ENCODE measurements at regions not wholly inside any gene's neighbourhood (a gene's known extent, or its start where the extent isn't known, plus 50 kb on each side); places are given as distances from the start of the nearest gene placed in this dataset.
"Not testable (repeated sequence)": the region's sequence is repeated elsewhere in the genome, so short reads cannot be mapped to it uniquely, and the experiment has no call there.

GRCh38 chr1:215449147-215449546 is 118.0 kb upstream of the KCTD3 start:
- H3K27ac ChIP-seq (ENCODE audit: low read length), result not testable (repeated sequence)
- CTCF ChIA-PET, result interaction anchor here (0.6 kb wide), 1 partner anchor 18 kb away, joined by 5 read pairs; no protein-coding TSS in a partner anchor

GRCh38 chr1:215453440-215453839 is 113.7 kb upstream of the KCTD3 start:
- H3K4me1 ChIP-seq (ENCODE audit: insufficient read depth, low read length), result peaks cover 7% of the 10 kb centered on the region
- no peak overlapping the region for H3K27ac ChIP-seq (ENCODE audit: low read length)
- H4K20me1 ChIP-seq (ENCODE audit: low read length), result no peaks in the 10 kb centered on the region
- no TSS peak for BruUV-seq (replicated peaks)
- no peak overlapping the region for H3K4me3 ChIP-seq (ENCODE audit: low read length)
- DNase-seq, result no peak
- H3F3A ChIP-seq (ENCODE audit: low read length, unreplicated experiment), result no peaks in the 10 kb centered on the region
- TF ChIP-seq EZH2 (IDR thresholded peaks at IDR 0.05; ENCODE audit: low read length, unreplicated experiment), result no peak
- no peak for TF ChIP-seq EZH2phosphoT487 (IDR thresholded peaks at IDR 0.05; ENCODE audit: borderline replicate concordance, low read length)
- TF ChIP-seq CTCF (conservative IDR thresholded peaks at IDR 0.05; ENCODE audit: low read depth, low read length), result no peak
- H3K4me2 ChIP-seq (ENCODE audit: low read length), result no peak overlapping the region
- no peaks in the 10 kb centered on the region for H3K9me3 ChIP-seq (ENCODE audit: low read length)
- intact Hi-C loops (cut with micrococcal nuclease), result no loop called here
- H2AFZ ChIP-seq (ENCODE audit: low read length), result no peak overlapping the region
- ChIA-PET CTCF (no interaction called here), POLR2A (ENCODE audit: unreplicated experiment) (interaction anchor here (0.5 kb wide), 1 partner anchor 533 kb away, joined by 8 read pairs; no protein-coding TSS in a partner anchor)
- H3K9ac ChIP-seq (ENCODE audit: low read length), result no peak overlapping the region
- H3K27me3 ChIP-seq (ENCODE audit: low read length), result no peaks in the 10 kb centered on the region
- ATAC-seq, result no peak
- no peaks in the 10 kb centered on the region for H3K36me3 ChIP-seq (ENCODE audit: low read depth, low read length)
- no peaks in the 10 kb centered on the region for H3K9me2 ChIP-seq (replicated peaks; ENCODE audit: low read length)
- H3K79me2 ChIP-seq (ENCODE audit: low read length), result no peaks in the 10 kb centered on the region

More at GRCh38 chr1:215449147-215449546, 118.0 kb upstream of the KCTD3 start:
- intact Hi-C loops (cut with micrococcal nuclease), result loop anchor here (1.0 kb wide), 1 partner anchor 25 kb away; no protein-coding TSS in a partner anchor
- H3K36me3 ChIP-seq (ENCODE audit: low read depth, low read length); POLR2A ChIA-PET (ENCODE audit: unreplicated experiment); H3K9ac ChIP-seq (ENCODE audit: low read length); H3K27me3 ChIP-seq (ENCODE audit: low read length); H3K9me2 ChIP-seq (replicated peaks; ENCODE audit: low read length); H3K4me3 ChIP-seq (ENCODE audit: low read length); H3K4me1 ChIP-seq (ENCODE audit: insufficient read depth, low read length); H2AFZ ChIP-seq (ENCODE audit: low read length); H3K9me3 ChIP-seq (ENCODE audit: low read length); BruUV-seq (replicated peaks); H4K20me1 ChIP-seq (ENCODE audit: low read length); H3K4me2 ChIP-seq (ENCODE audit: low read length); H3K79me2 ChIP-seq (ENCODE audit: low read length); H3F3A ChIP-seq (ENCODE audit: low read length, unreplicated experiment): not testable (repeated sequence)
- DNase-seq (peak; percentile 88), ATAC-seq (peak; percentile 91)

- Histone ChIP-seq H3K9ac (ENCODE audit: low read length) (no peak overlapping the region), H3K4me2 (ENCODE audit: low read length) (no peak overlapping the region), H3K9me2 (replicated peaks; ENCODE audit: low read length) (no peaks in the 10 kb centered on the region), H3K27ac (ENCODE audit: low read length) (no peak overlapping the region), H3K36me3 (ENCODE audit: low read depth, low read length) (no peaks in the 10 kb centered on the region), H2AFZ (ENCODE audit: low read length) (no peak overlapping the region), H3K4me3 (ENCODE audit: low read length) (no peak overlapping the region), H3K9me3 (ENCODE audit: low read length) (no peaks in the 10 kb centered on the region), H3K27me3 (ENCODE audit: low read length) (no peaks in the 10 kb centered on the region), H3K79me2 (ENCODE audit: low read length) (no peaks in the 10 kb centered on the region), H4K20me1 (ENCODE audit: low read length) (no peaks in the 10 kb centered on the region), H3F3A (ENCODE audit: low read length, unreplicated experiment) (no peaks in the 10 kb centered on the region), H3K4me1 (ENCODE audit: insufficient read depth, low read length) (peaks cover 4% of the 10 kb centered on the region; the same call in 1 of the 2 replicates)
- ChIA-PET POLR2A (ENCODE audit: unreplicated experiment) (no interaction called here), CTCF (no interaction called here)
- DNase-seq (no peak), ATAC-seq (no peak)
- intact Hi-C loops (cut with micrococcal nuclease), result no loop called here
- no peak for TF ChIP-seq EZH2 (IDR thresholded peaks at IDR 0.05; ENCODE audit: low read length, unreplicated experiment)
- no peak for TF ChIP-seq CTCF (conservative IDR thresholded peaks at IDR 0.05; ENCODE audit: low read depth, low read length)
- no peak for TF ChIP-seq EZH2phosphoT487 (IDR thresholded peaks at IDR 0.05; ENCODE audit: borderline replicate concordance, low read length)
- no TSS peak for BruUV-seq (replicated peaks)
These were observed 109.9 kb upstream of the KCTD3 start for GRCh38 chr1:215457213-215457612.

Data from PC-3 (cell line).